GM21576 (cell line): ENCODE measurements at regions not wholly inside any gene's neighbourhood (a gene's known extent, or its start where the extent isn't known, plus 50 kb on each side); places are given as distances from the start of the nearest gene placed in this dataset.

Experiments
- ATAC-seq: cut with Tn5 transposase; IDR thresholded peaks from one replicate; pipeline ENCODE4 v1.9.1; 2021; ENCODE audit warnings: mild to moderate bottlenecking, moderate library complexity; ENCODE audit not compliant: unreplicated experiment

GRCh38 chrX:68930542-68931317 lies 101.9 kb downstream of the EFNB1 start:
- ATAC-seq = no peak

- ATAC-seq = no peak
Measured at GRCh38 chrX:68929332-68930150, 100.7 kb downstream of the EFNB1 start.

- no peak for ATAC-seq
Measured at GRCh38 chrX:68928401-68928800, 99.6 kb downstream of the EFNB1 start.

DNA sequence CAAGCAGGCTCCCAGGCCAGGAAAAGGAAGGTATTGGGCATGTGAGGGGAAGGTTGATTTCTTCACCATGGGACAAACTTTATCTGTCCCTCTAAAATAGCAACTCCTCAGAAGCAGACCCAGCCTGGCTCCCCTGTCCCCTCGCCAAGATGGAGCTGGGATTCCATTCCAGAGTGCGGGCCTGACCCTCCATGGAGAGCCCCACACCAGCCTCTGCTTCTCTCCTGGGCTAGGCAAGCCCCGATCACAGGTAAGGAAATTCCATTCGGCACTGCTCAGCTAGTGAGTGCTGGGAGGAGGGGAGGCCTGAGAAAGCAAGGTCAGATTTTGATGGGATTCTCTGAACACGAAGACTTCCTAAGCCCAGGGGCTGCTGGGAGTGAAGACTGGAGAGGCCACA lies 98.4 kb downstream of the EFNB1 start:
- no peak for ATAC-seq

- no peak for ATAC-seq
Measured at GRCh38 chrX:68923147-68923546, 94.3 kb downstream of the EFNB1 start.

- no peak for ATAC-seq
Measured at GRCh38 chrX:68922013-68922412, 93.2 kb downstream of the EFNB1 start.

GRCh38 chrX:68920561-68920960 lies 91.7 kb downstream of the EFNB1 start:
- ATAC-seq = no peak

- no peak for ATAC-seq
Measured at GRCh38 chrX:68919707-68920106, 90.9 kb downstream of the EFNB1 start.

DNA sequence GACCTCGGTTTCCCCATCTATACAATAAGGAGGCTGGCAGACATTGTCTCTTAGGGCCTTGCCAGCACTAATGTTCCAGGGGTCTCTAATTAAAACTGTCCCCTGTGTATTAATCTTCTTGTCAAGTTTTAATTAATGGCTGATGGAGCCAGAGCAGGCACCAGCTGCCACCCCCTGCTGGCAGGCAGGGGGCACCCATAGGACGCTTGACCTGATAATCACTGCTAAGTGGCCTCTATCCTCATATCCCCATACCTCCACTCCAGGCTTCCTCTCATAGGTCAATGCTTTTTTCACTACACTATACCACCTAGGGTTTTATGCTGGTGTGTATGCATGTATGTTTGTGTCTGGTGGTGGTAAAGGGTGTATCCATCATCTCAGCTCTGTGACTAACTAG lies 89.4 kb downstream of the EFNB1 start:
- no peak for ATAC-seq

GRCh38 chrX:68917799-68918198 lies 89.0 kb downstream of the EFNB1 start:
- no peak for ATAC-seq

DNA sequence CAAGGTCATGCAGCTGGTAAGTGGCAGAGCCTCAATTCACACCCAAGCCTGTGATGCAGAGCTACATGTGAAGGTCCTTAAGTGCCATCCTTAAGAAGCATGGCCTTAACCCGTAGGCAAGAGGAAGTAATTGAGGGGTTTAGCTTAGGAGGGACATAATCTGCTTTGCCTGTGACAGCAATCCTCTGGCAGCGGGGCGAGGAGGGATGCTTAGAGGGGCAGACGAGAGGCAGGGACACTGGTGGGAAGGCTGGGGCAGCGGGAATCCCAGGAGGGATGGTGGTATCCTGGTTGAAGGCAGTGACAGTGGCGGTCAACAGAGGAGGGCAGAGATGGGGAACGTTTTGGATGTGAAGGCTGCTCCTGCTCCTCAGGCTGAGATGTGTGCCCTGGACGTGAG lies 88.1 kb downstream of the EFNB1 start:
- ATAC-seq = no peak

DNA sequence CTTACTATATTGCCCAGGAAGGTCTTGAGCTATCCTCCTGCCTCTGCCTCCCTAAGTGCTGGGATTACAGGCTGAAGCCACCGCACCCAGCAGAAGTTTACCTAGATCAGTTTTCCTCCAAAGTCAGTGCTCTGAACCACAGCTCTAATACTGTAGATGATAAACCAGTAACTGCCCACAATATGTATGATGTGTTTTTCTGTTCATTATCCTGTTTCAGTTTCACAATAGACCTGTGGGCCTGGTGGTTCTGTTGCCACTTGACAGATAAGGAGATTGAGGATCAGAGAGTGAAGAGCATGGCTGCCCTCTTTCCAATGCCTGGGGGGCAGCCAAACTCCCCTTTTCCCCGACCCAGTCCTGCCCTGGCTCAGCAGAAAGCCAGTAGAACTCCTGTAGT lies 87.0 kb downstream of the EFNB1 start:
- no peak for ATAC-seq

- ATAC-seq = no peak
Measured at GRCh38 chrX:68914479-68914946, 85.7 kb downstream of the EFNB1 start.

GRCh38 chrX:68913249-68913547 lies 84.4 kb downstream of the EFNB1 start:
- ATAC-seq = no peak

DNA sequence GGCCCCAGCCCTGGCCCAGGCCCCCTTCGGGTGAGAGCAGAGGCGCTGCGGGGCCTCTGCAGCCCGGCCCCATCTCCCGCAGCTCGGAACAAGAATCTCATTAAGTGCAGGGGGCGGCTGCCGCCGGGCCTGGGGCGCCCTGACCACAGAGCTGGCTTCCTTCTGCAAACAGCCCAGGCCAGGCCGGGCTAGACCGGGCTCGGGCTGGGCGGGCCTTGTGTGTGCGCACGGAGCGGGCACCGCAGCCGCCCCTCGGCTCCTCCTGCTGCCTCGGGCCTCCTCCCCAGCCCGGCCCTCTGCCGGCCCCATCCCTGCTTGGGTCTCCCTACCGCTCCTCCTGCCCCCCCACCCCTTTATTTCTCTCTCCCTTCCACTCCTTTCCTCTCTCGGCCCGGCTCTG lies 83.3 kb downstream of the EFNB1 start:
- ATAC-seq = no peak

DNA sequence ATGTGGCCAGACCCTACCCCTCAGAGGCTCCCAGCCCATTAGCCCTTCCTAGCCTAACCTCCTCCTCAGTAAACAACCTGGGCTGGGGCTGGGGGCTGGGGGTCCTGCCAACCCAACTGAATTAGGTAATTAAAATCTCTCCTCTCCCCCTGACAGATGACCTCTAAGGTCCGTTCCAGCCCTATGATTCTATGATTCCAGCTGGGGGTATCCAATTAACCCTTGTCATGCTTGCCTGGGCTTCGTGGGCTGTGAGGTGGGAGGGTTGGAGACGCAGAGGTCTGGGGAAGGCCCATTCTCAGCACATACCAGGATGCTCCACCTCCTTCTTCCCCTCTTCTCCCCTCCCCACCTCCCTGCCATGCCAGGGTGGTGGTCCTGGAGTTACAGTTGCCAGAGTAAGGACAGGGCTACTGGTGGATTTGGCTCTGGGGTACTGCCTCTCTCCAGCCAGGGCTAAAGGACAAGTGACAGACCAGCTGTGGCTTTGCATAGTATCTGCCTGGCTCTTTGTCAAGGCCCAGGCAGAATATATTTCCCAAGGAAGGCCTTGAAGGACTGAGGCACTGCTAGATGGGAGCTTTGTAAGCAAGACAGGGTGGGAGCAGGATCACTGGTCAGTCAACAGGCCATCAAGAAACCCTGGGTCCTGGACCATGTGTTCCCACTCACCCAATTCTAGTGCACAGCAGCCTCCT lies 82.1 kb downstream of the EFNB1 start:
- ATAC-seq = no peak

DNA sequence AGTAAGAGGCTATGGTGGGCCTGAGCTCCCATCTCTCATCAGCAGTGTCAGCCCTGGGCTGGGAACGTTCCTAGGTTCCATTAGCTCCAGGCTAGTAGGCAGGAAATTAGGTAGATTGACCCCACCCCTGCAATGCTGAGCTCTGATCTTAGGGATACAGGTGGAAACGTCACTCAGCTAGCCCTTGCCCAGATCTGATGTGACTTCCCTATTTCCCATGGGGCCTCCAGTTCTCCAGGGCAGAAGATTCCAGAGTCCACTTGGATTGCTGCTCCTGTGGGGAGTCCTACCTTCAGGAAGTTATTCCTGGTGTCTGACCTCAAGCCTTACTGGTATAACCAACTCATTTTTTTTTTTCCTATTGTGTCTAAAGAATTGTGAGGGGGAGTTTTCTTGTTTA lies 81.1 kb downstream of the EFNB1 start:
- no peak for ATAC-seq

- ATAC-seq = no peak
Measured at GRCh38 chrX:68908071-68908470, 79.2 kb downstream of the EFNB1 start.

GRCh38 chrX:68902706-68903504 lies 74.1 kb downstream of the EFNB1 start:
- ATAC-seq = no peak

GRCh38 chrX:68901519-68901918 lies 72.7 kb downstream of the EFNB1 start:
- no peak for ATAC-seq

- ATAC-seq = no peak
Measured at GRCh38 chrX:68898598-68898997, 69.8 kb downstream of the EFNB1 start.
